ENCODE measurements at regions not wholly inside any gene's neighbourhood (a gene's known extent, or its start where the extent isn't known, plus 50 kb on each side); places are given as distances from the start of the nearest gene placed in this dataset.

DNA sequence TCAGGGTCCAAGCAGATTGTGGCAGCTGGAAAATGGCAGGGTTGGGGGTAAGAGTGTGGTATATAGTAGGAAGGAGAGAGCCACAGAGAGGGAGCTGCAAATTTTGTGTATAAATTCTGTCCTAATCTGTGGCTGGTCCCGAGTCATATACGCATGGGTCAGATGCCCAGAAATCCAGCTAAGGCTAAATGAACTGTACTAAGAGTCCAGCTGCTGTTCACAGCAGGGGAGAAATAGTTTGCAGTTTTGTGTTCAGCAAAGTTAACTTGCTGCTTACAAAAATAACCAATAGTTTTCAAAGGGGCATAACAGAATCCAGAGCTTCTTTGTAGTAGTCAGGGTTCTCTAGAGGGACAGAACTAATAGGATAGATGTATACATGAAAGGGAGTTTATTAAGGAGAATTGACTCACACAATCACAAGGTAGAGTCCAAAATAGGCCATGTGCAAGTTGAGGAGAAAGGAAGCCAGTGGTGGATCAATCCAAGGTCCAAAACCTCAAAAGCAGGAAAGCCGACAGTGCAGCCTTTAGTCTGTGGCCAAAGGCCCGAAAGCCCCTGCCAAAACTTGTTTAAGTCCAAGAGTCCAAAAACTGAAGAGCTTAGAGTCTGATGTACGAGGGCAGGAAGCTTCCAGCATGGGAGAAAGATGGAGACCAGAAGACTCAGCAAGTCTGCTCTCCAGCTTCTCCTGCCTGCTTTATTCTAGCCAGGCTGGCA, 146.1 kb upstream of the KBTBD8 start:
- H3K4me3 ChIP-seq (ENCODE audit: low read depth, low read length, poor library complexity, severe bottlenecking) = no peak overlapping the region
- H3K79me2 ChIP-seq (ENCODE audit: insufficient read depth, low read length) = no peaks in the 10 kb centered on the region
- H4K20me1 ChIP-seq (ENCODE audit: insufficient read depth, low read length) = no peaks in the 10 kb centered on the region
- no peaks in the 10 kb centered on the region for H3K4me1 ChIP-seq (ENCODE audit: insufficient read depth, low read length, severe bottlenecking)
- H3K9ac ChIP-seq (ENCODE audit: low read length) = no peak overlapping the region
- H3K27me3 ChIP-seq (ENCODE audit: insufficient read depth, low read length) = no peaks in the 10 kb centered on the region
- no peak overlapping the region for H2AFZ ChIP-seq (ENCODE audit: low read length)
- H3K4me2 ChIP-seq (ENCODE audit: low read length) = no peak overlapping the region
- no peak overlapping the region for H3K27ac ChIP-seq (ENCODE audit: low read depth, low read length, poor library complexity, severe bottlenecking)
- H3K9me2 ChIP-seq (ENCODE audit: low read depth, low read length) = no peaks in the 10 kb centered on the region
- H3K9me3 ChIP-seq (ENCODE audit: low read length) = no peaks in the 10 kb centered on the region
- TF ChIP-seq EZH2 (IDR thresholded peaks at IDR 0.05; ENCODE audit: borderline replicate concordance, low read length) = no peak
- TF ChIP-seq, protein P1, sequence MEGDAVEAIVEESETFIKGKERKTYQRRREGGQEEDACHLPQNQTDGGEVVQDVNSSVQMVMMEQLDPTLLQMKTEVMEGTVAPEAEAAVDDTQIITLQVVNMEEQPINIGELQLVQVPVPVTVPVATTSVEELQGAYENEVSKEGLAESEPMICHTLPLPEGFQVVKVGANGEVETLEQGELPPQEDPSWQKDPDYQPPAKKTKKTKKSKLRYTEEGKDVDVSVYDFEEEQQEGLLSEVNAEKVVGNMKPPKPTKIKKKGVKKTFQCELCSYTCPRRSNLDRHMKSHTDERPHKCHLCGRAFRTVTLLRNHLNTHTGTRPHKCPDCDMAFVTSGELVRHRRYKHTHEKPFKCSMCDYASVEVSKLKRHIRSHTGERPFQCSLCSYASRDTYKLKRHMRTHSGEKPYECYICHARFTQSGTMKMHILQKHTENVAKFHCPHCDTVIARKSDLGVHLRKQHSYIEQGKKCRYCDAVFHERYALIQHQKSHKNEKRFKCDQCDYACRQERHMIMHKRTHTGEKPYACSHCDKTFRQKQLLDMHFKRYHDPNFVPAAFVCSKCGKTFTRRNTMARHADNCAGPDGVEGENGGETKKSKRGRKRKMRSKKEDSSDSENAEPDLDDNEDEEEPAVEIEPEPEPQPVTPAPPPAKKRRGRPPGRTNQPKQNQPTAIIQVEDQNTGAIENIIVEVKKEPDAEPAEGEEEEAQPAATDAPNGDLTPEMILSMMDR (IDR thresholded peaks at IDR 0.05; ENCODE audit: low read length) = no peak
- H3K36me3 ChIP-seq (ENCODE audit: insufficient read depth, low read length) = no peaks in the 10 kb centered on the region
- no peaks in the 10 kb centered on the region for H3F3A ChIP-seq (ENCODE audit: insufficient read depth, low read length)

DNA sequence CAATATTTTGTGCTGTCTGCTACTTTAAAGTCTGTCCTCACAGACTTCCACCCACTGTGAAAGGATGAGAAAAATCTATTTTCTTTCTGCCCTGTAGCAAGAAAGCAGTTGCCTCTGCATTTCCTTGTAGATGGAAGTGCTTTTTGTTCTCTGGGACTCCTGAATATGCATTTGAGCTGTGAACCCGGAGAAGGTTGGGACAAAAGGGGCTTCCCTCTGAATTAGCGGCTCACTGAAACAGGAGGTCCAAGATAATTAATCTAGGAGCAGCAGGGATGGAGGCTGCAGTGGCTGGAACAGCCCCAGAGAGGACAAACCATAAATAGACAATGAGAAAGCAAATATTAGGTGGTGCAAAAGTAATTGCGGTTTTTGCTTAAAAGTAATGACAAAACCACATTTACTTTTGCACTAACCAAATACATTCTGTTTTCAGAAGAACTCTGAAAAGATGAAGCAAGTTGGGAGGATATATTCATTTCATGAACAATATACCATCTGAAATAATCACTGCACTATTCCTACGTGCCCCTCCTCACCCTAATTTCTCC, 143.4 kb upstream of the KBTBD8 start:
- no peaks in the 10 kb centered on the region for H4K20me1 ChIP-seq (ENCODE audit: insufficient read depth, low read length)
- no peak overlapping the region for H3K27ac ChIP-seq (ENCODE audit: low read depth, low read length, poor library complexity, severe bottlenecking)
- H3K4me2 ChIP-seq (ENCODE audit: low read length) = no peak overlapping the region
- no peaks in the 10 kb centered on the region for H3F3A ChIP-seq (ENCODE audit: insufficient read depth, low read length)
- H3K4me3 ChIP-seq (ENCODE audit: low read depth, low read length, poor library complexity, severe bottlenecking) = no peak overlapping the region
- H3K4me1 ChIP-seq (ENCODE audit: insufficient read depth, low read length, severe bottlenecking) = no peaks in the 10 kb centered on the region
- TF ChIP-seq EZH2 (IDR thresholded peaks at IDR 0.05; ENCODE audit: borderline replicate concordance, low read length) = no peak
- TF ChIP-seq, protein P1 (IDR thresholded peaks at IDR 0.05; ENCODE audit: low read length) = no peak
- no peaks in the 10 kb centered on the region for H3K27me3 ChIP-seq (ENCODE audit: insufficient read depth, low read length)
- no peak overlapping the region for H3K9ac ChIP-seq (ENCODE audit: low read length)
- no peaks in the 10 kb centered on the region for H3K36me3 ChIP-seq (ENCODE audit: insufficient read depth, low read length)
- no peak overlapping the region for H2AFZ ChIP-seq (ENCODE audit: low read length)
- H3K9me3 ChIP-seq (ENCODE audit: low read length) = no peaks in the 10 kb centered on the region
- no peaks in the 10 kb centered on the region for H3K79me2 ChIP-seq (ENCODE audit: insufficient read depth, low read length)
- no peaks in the 10 kb centered on the region for H3K9me2 ChIP-seq (ENCODE audit: low read depth, low read length)

DNA sequence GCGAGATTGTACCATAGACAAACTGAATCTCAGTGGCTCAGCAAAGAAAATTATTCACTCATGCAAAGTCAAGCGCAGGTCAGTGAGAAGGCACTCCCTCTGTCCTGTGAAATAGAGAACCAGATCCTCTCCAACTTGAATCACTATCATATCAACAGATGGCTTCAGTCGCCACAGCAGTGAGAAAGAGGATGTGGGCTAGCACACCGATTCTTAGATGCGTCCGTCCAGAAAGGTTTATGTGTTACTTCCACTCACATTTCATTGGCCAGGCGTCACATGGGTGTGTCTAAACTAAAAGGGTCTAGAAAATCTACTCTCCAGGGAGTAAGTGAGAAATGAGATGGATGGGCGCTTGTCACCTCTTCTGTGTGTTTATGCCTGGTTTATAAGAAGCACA, 141.6 kb upstream of the KBTBD8 start:
- Histone ChIP-seq H3K36me3 (ENCODE audit: insufficient read depth, low read length) (no peaks in the 10 kb centered on the region), H3K9me3 (ENCODE audit: low read length) (no peaks in the 10 kb centered on the region), H3K79me2 (ENCODE audit: insufficient read depth, low read length) (no peaks in the 10 kb centered on the region), H3K4me1 (ENCODE audit: insufficient read depth, low read length, severe bottlenecking) (no peaks in the 10 kb centered on the region), H2AFZ (ENCODE audit: low read length) (no peak overlapping the region), H3K27ac (ENCODE audit: low read depth, low read length, poor library complexity, severe bottlenecking) (no peak overlapping the region), H3F3A (ENCODE audit: insufficient read depth, low read length) (no peaks in the 10 kb centered on the region), H3K4me3 (ENCODE audit: low read depth, low read length, poor library complexity, severe bottlenecking) (no peak overlapping the region), H3K27me3 (ENCODE audit: insufficient read depth, low read length) (no peaks in the 10 kb centered on the region), H4K20me1 (ENCODE audit: insufficient read depth, low read length) (no peaks in the 10 kb centered on the region), H3K4me2 (ENCODE audit: low read length) (no peak overlapping the region), H3K9me2 (ENCODE audit: low read depth, low read length) (no peaks in the 10 kb centered on the region), H3K9ac (ENCODE audit: low read length) (no peak overlapping the region)
- no peak for TF ChIP-seq EZH2 (IDR thresholded peaks at IDR 0.05; ENCODE audit: borderline replicate concordance, low read length)
- TF ChIP-seq, protein P1 (IDR thresholded peaks at IDR 0.05; ENCODE audit: low read length) = no peak
